Peyer's patch (tissue), 4 donors: ENCODE measurements at regions not wholly inside any gene's neighbourhood (a gene's known extent, or its start where the extent isn't known, plus 50 kb on each side); places are given as distances from the start of the nearest gene placed in this dataset.

ENCODE experiments used
- CTCF ChIP-seq, 6 experiments: fragments of 450-650 bp in 4 of 6; fragments of 200-600 bp in 2 of 6; sonication (generic) in 1 of 6; IDR thresholded peaks; one replicate each; pipeline ENCODE4 v1.5.1; 2017 to 2019; ENCODE audit warnings: antibody characterized with exemption in 6 of 6, mild to moderate bottlenecking in 3 of 6, moderate library complexity in 1 of 6
- POLR2A ChIP-seq, 2 donors: fragments of 450-650 bp; IDR thresholded peaks; one replicate each; pipeline ENCODE4 v1.5.1; 2017; ENCODE audit warnings: antibody characterized with exemption in 2 of 2, mild to moderate bottlenecking in 2 of 2, moderate library complexity in 2 of 2

- TF ChIP-seq CTCF (IDR thresholded peaks at IDR 0.05) (no peak), POLR2A (IDR thresholded peaks at IDR 0.05) (no peak)
Observed at GRCh38 chr1:56123826-56124225, 455.5 kb downstream of the PLPP3 start.
